GM21515 (cell line): ENCODE measurements at regions not wholly inside any gene's neighbourhood (a gene's known extent, or its start where the extent isn't known, plus 50 kb on each side); places are given as distances from the start of the nearest gene placed in this dataset.

Experiments
- ATAC-seq: cut with Tn5 transposase; IDR thresholded peaks from one replicate; pipeline ENCODE4 v1.9.1; 2021; ENCODE audit not compliant: unreplicated experiment

DNA sequence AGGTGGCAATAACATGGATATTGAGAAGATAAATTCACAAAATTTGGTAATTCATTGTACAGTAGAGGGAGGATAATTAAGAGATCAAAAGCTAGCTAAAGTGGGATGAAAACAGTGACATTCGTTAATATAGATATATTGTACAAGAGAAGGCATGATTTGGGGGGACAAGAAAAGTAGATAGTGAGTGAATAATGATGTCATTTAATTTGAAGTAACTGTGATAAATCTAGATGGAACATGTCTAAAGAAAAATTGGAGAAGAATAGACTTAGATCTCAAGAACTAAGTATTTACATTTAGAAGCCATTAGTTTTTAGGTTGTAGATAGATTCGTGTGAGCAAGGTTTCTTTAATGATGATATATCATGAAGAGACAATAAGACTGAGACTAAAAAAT is 594.0 kb upstream of the RGS18 start:
- ATAC-seq, result no peak

GRCh38 chr1:191572479-191572878 is 585.8 kb upstream of the RGS18 start:
- no peak for ATAC-seq

DNA sequence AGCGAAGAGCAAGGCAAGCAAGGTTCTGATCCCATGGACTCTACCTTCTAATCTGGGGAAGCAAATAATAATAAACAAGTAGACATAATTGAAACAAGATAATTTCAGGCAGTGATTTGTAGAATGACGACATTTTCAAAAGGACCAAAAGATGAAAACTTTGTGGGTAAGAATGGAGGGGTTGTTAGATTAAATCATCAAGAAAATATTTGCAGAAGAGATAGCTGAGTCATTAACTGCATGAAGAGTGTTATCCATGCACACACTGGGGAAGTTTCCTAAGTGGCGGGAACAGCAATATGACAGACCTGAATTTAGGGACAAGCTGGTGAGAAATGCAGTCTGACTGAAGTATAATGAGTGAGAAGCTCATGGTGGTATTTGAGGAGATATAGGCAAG is 583.1 kb upstream of the RGS18 start:
- no peak for ATAC-seq

DNA sequence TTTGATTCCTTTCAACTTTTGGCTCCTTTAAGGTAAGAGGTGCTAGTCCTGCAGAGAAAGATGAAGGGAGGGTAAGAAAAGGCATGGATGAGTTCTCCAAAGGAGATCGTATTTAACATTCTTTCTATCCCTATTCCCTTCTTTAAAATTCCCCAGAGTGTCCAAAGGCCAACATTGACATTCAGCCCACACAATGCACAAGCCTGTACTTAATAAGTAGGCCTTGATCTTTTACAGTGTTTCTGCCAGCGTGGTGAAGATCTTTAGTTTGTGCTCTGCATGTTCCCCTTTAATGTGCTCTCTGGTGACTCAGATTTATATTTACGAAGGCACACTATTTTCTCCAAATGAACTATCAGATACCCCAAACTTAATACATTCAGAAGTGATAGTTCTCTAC is 582.5 kb upstream of the RGS18 start:
- ATAC-seq, result no peak

- ATAC-seq, result no peak
Measured at GRCh38 chr1:191577213-191577612, 581.0 kb upstream of the RGS18 start.

- no peak for ATAC-seq
Measured at GRCh38 chr1:191578281-191578680, 580.0 kb upstream of the RGS18 start.

DNA sequence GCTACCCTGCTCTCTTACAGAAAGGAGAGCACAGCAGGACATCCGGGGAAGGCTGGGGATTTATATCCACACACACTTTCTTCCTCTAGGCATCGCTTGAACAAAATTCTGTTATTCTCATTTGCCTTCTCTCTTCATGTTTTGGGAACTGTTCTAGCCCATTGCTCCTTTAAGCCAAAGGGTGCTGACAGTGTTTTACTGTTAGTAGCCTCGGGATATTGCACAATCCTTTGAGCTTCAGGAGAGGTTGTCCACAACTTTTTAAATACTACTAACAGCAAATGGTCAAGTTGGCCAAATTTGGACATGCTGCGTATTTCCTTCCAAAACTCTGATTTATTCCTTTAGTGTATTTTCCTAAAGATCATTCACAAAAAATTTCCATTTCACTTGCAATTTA is 579.2 kb upstream of the RGS18 start:
- no peak for ATAC-seq

DNA sequence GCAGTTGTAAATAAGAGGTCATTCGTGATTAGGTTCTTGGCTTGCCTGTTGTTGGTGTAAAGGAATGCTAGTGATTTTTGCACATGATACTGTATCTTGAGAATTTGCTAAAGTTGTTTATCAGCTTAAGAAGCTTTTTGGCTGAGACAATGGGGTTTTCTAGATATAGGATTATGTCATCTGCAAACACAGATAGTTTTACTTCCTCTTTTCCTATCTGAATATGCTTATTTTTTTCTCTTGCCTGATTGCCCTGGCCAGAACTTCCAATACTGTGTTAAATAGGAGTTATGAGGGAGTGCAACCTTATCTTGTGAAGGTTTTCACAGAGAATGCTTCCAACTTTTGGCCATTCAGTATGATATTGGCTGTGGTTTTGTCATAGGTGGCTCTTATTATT is 576.1 kb upstream of the RGS18 start:
- ATAC-seq, result no peak

GRCh38 chr1:191585095-191585494 is 573.2 kb upstream of the RGS18 start:
- ATAC-seq, result no peak

DNA sequence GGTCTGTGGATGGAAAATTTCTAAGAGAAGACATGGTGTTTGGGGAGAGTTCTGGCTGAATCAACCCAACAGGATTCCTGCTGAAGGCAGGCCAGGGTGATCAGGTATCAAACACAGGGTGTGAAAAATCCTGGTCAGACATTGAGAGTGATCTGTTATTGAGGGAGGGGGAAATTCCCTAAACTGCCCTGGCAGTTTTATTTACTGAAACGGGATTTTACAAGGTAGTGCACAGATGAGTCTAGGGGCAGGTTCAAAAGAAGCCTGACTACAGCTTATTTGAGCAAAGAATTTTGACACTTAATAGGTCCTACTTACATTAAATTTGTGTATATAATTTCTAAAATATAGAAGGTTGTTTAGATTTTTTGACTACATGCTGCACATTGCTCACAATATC is 569.4 kb upstream of the RGS18 start:
- ATAC-seq, result no peak

GRCh38 chr1:191589536-191589935 is 568.7 kb upstream of the RGS18 start:
- ATAC-seq, result no peak

DNA sequence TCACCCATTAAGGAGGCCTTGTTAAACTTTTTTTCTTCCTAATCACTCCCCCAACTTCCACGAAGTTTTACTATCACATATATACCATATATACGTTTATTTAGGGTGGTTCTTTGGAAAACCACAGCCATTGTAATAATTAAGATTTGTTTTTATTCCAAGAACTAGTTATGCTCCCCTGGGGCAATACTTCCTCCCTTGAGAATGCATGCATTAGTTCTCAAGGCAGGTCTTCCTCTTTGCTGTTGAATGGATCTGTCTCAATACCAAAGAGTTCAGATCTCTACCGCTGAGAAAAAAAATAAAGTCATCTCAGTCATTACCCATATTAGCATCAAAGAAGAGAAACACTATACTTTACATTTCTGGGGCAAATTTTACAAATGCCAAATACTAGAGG is 567.7 kb upstream of the RGS18 start:
- ATAC-seq, result no peak

DNA sequence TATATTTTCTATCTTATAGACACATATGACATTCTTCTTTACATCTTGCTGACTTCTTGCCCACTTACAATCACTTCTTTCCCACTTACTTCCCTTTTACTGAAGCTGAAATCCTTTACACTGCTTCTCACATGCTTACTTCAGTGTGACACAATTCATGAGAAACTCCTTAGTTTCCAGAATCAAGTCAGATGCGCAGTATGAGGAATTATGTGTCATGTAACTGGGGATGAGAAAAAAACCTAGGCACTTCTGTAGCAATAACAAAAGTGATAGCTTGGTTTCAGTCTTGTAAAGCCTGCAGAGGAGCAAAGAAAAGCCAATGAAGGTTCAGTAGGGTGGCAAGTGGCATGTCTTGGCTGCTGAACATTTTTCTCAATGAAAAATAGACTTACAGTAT is 566.2 kb upstream of the RGS18 start:
- no peak for ATAC-seq

- ATAC-seq, result no peak
Measured at GRCh38 chr1:191592907-191593306, 565.4 kb upstream of the RGS18 start.

- no peak for ATAC-seq
Measured at GRCh38 chr1:191595170-191595569, 563.1 kb upstream of the RGS18 start.

DNA sequence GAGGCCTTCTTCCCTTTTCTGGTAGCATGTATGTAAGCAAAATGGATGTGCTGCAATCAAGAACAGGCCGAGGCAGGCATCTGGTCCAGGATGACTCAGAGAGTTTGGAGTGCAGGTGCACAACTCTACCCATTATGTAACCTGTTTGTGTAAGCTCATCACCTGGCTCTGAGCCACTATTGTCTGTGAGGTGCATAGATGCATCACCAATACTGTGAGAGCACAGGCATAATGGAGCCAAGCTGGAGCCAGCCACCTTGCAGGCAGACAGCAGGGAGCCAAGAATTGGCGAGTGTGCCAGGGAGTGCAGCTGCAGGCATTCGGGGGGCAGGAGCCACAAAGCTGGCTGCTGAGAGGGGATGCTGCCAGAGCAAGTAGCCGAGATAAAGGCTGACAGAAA is 549.9 kb upstream of the RGS18 start:
- no peak for ATAC-seq

DNA sequence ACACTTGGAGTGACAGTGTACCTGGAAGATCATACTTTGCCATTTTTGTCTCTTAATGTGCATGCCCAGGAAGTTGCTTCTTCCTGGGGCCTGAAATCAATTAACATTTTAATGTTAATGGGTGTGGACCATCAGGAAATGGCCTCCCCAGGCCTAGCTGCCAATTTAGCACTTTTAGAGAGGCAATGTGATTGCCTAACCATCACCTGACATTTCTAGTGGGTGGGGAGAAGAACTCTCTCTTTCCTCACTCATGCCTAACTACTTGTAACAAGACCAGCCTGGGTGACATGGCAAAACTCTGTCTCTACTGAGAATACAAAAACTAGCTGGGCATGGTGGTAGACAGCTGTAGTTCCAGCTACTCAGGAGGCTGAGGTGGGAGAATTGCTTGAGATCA is 549.0 kb upstream of the RGS18 start:
- no peak for ATAC-seq

DNA sequence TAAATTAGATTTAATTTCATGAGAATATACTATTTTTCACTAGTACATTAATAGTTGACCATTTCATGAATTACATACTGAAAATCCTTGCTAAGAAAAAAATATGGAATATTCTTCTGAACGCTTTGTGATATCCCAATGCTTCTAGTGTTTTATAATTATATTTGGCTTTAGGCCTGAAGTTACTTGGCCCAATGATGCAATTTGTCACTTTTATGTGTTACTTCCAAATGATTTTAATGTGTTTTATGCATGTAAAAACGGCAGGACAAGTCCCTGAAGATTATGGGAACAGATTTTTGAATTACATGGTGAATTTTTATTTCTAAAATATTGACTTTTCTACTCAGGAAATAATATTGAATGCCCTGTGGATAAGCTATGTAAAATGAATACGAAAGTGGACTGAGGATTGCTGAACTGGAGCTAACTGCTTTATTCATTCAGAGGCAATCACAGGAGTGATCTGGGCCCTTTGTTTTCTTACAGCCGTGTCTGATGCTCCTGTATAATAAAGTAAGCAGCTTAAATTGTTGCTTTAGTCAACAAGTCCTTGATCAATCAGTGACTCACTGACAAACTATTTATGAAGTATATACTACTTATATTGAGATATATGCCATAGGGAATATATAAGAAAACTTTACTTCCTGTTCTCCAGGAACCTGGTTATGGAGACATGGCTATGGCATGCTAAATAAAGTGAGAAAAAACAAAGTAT is 543.0 kb upstream of the RGS18 start:
- no peak for ATAC-seq

GRCh38 chr1:191618181-191618580 is 540.1 kb upstream of the RGS18 start:
- no peak for ATAC-seq

- no peak for ATAC-seq
Measured at GRCh38 chr1:191620883-191621282, 537.4 kb upstream of the RGS18 start.

- no peak for ATAC-seq
Measured at GRCh38 chr1:191624044-191624443, 534.2 kb upstream of the RGS18 start.

DNA sequence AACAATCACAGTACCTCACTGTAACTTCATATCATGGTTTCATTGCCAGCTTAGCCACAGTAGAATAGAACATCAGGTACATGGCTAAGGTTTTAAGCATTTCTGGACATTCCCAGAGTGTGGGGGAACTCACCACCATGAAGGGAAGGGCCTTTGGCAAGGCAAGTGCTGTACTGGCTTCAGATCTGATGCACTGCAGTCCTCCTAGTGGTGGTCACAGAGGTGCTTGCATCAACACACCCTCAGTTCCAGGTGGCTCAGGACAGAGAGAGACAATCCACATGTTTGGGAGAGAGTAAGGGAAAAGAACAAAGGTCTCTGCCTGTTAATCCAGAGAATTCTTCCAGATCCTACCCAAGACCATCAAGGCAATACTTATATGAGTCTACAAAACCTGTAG is 528.4 kb upstream of the RGS18 start:
- ATAC-seq, result no peak

DNA sequence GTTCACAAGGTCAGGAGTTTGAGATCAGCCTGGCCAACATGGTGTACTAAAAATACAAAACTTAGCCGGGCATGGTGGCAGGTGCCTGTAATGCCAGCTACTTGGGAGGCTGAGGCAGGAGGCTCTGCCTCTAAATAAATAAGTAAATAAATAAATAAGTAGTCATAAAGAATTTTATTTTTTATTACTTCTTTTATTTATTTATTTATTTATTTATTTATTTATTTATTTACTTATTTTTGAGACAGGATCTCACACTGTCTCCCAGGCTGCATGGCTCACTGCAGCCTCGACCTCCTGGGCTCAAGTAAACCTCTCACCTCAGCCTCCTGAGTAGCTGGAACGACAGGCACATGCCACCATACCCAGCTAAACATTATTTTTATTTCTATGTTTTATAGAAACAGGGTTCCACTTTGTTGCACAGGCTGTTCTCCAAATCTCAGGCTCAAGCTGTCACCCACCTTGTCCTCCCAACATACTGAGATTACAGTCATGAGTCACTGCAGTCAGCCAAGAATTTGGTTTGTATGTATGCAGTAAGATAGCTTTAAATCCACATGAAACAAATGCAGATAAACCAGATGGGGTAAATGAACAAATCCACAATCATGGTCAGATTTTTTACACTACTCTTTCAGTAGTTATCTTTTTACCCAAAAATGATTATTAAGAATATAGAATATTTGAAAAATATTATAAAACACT is 523.3 kb upstream of the RGS18 start:
- ATAC-seq, result no peak
